Breast epithelium (tissue), 4 donors: ENCODE measurements at regions not wholly inside any gene's neighbourhood (a gene's known extent, or its start where the extent isn't known, plus 50 kb on each side); places are given as distances from the start of the nearest gene placed in this dataset.
"Not testable (repeated sequence)": the region's sequence is repeated elsewhere in the genome, so short reads cannot be mapped to it uniquely, and the experiment has no call there.

ENCODE experiments used
- DNase-seq, 2 donors: peaks; one replicate each; pipeline ENCODE4 v3.0.0-alpha.2; 2019; ENCODE audit warnings: low spot score in 2 of 2
- H3K27ac ChIP-seq, 2 donors: fragments of 200-600 bp; sonication (generic) in 1 of 2; one replicate each; pipeline ENCODE4 v1.5.1; 2016 to 2019; ENCODE audit warnings: mild to moderate bottlenecking in 1 of 2
- H3K27me3 ChIP-seq, 2 donors: fragments of 200-600 bp; sonication (generic) in 1 of 2; one replicate each; pipeline versions ENCODE4 v1.5.1 to v1.6.0; 2017 to 2019; ENCODE audit warnings: control low read depth in 1 of 2, mild to moderate bottlenecking in 1 of 2
- H3K36me3 ChIP-seq: fragments of 200-600 bp; one replicate; pipeline ENCODE4 v1.5.1; 2019
- H3K4me1 ChIP-seq, 2 donors: fragments of 200-600 bp; sonication (generic); one replicate each; pipeline ENCODE4 v1.5.1; 2016 to 2019; ENCODE audit warnings: control low read depth in 1 of 2
- H3K4me3 ChIP-seq, 3 donors: fragments of 200-600 bp; sonication (generic); 1 replicate in 2 of 3; 2 replicates in 1 of 3; pipeline ENCODE4 v1.5.1; 2016 to 2019; ENCODE audit warnings: mild to moderate bottlenecking in 3 of 3, moderate library complexity in 2 of 3
- H3K9me3 ChIP-seq, 2 donors: fragments of 200-600 bp; sonication (generic) in 1 of 2; one replicate each; pipeline ENCODE4 v1.5.1; 2016 to 2019; ENCODE audit warnings: control low read depth in 1 of 2
- POLR2A ChIP-seq: fragments of 450-650 bp; IDR thresholded peaks from one replicate; pipeline ENCODE4 v1.6.1; 2016; ENCODE audit warnings: antibody characterized with exemption, mild to moderate bottlenecking, moderate library complexity
- POLR2AphosphoS5 ChIP-seq, 3 donors: sonication (generic); formaldehyde crosslinking; IDR thresholded peaks; one replicate each; pipeline ENCODE4 v1.6.1; 2017; ENCODE audit warnings: antibody characterized with exemption in 3 of 3
- intact Hi-C: fragments of 100-400 bp; cut with DNase I; formaldehyde crosslinking; loops from one replicate; pipeline ENCODE4 v1.15.1; 2023; ENCODE audit warnings: low total_unique reads
- TF ChIP-seq, protein P1 (sequence below), 3 donors: fragments of 450-650 bp; IDR thresholded peaks; one replicate each; pipeline ENCODE4 v1.5.1; 2016 to 2017; ENCODE audit warnings: antibody characterized with exemption in 3 of 3, mild to moderate bottlenecking in 3 of 3, moderate library complexity in 3 of 3

DNA sequence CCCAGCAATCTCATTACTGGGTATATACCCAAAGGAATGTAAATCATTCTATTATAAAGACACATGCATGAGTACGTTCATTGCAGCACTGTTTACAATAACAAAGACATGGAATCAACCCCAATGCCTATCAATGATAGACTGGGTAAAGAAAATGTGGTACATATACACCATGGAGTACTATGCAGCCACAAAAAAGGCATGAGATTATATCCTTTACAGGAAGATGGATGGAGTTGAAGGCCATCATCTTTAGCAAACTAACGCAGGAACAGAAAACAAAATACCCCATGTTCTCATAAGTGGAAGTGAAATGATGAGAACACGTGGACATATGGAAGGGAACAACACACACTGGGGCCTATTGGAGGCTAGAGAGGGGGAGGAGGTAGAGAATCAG, 115.7 kb downstream of the NUS1 start:
- Histone ChIP-seq H3K4me3 (no peak overlapping the region), H3K36me3 (no peaks in the 10 kb centered on the region), H3K27me3 (no peaks in the 10 kb centered on the region), H3K27ac (no peak overlapping the region), H3K4me1 (no peaks in the 10 kb centered on the region), H3K9me3 (no peaks in the 10 kb centered on the region)
- intact Hi-C loops: loop anchor here (5.0 kb wide), 1 partner anchor 256 kb away; no protein-coding TSS in a partner anchor
- TF ChIP-seq, protein P1, sequence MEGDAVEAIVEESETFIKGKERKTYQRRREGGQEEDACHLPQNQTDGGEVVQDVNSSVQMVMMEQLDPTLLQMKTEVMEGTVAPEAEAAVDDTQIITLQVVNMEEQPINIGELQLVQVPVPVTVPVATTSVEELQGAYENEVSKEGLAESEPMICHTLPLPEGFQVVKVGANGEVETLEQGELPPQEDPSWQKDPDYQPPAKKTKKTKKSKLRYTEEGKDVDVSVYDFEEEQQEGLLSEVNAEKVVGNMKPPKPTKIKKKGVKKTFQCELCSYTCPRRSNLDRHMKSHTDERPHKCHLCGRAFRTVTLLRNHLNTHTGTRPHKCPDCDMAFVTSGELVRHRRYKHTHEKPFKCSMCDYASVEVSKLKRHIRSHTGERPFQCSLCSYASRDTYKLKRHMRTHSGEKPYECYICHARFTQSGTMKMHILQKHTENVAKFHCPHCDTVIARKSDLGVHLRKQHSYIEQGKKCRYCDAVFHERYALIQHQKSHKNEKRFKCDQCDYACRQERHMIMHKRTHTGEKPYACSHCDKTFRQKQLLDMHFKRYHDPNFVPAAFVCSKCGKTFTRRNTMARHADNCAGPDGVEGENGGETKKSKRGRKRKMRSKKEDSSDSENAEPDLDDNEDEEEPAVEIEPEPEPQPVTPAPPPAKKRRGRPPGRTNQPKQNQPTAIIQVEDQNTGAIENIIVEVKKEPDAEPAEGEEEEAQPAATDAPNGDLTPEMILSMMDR (IDR thresholded peaks at IDR 0.05): no peak
- TF ChIP-seq POLR2AphosphoS5 (IDR thresholded peaks at IDR 0.05): no peak
- TF ChIP-seq POLR2A: no peak
- DNase-seq: no peak

DNA sequence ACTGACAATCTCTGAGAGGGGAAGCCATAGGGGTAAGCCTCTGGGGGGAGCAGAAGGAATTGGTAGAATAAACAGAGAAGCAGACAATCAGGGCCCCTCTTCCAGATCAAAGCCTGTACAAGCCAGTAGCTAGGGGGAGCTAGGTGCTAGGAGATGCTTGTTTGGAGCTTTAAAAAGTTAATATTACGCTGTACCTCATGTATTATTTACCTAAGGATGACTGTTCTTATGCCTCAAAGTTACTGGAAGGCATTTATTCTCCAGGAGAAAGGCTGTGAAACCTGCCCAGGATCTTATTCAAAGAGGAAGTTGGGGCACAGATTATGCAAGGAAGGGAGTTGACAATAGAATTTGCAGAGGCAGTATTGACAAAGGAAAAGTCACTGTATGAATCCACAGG, 111.8 kb upstream of the SLC35F1 start:
- Histone ChIP-seq H3K4me3 (no peak overlapping the region), H3K27me3 (no peaks in the 10 kb centered on the region), H3K36me3 (no peaks in the 10 kb centered on the region), H3K4me1 (no peaks in the 10 kb centered on the region), H3K27ac (no peak overlapping the region), H3K9me3 (no peaks in the 10 kb centered on the region)
- intact Hi-C loops: no loop called here
- DNase-seq: no peak
- TF ChIP-seq POLR2AphosphoS5 (IDR thresholded peaks at IDR 0.05): no peak
- TF ChIP-seq, protein P1 (IDR thresholded peaks at IDR 0.05): no peak
- no peak for TF ChIP-seq POLR2A

DNA sequence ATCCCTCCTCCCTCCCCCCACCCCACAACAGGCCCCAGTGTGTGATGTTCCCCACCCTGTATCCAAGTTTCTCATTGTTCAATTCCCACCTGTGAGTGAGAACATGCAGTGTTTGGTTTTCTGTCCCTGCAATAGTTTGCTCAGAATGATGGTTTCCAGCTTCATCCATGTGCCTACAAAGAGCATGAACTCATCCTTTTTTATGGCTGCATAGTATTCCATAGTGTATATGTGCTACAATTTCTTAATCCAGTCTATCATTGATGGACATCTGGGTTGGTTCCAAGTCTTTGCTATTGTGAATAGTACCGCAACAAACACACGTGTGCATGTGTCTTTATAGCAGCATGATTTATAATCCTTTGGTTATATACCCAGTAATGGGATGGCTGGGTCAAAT, 108.2 kb upstream of the SLC35F1 start:
- H3K9me3 ChIP-seq, H3K4me1 ChIP-seq, H3K27ac ChIP-seq, intact Hi-C loops, H3K27me3 ChIP-seq, DNase-seq, H3K4me3 ChIP-seq, H3K36me3 ChIP-seq: not testable (repeated sequence)

DNA sequence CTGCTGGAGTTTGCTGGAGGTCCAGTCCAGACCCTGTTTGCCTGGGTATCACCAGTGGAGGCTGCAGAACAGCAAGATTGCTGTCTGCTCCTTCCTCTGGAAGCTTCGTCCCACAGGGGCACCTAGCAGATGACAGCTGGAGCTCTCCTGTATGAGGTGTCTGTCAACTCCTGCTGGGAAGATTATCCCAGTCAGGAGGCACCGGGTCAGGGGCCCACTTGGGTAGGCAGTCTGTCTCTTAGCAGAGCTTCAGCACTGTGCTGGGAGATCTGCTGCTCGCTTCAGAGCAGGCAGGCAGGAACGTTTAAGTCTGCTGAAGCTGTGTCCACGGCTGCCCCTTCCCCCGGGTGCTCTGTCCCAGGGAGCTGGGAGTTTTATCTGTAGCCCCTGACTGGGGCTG, 96.8 kb upstream of the SLC35F1 start:
- TF ChIP-seq POLR2A (no peak), POLR2AphosphoS5 (IDR thresholded peaks at IDR 0.05) (no peak)
- TF ChIP-seq, protein P1 (IDR thresholded peaks at IDR 0.05): no peak
- H3K4me1 ChIP-seq: no peaks in the 10 kb centered on the region
- no peaks in the 10 kb centered on the region for H3K27me3 ChIP-seq
- no peaks in the 10 kb centered on the region for H3K36me3 ChIP-seq
- intact Hi-C loops: no loop called here
- DNase-seq: no peak
- no peak overlapping the region for H3K27ac ChIP-seq
- no peak overlapping the region for H3K4me3 ChIP-seq
- H3K9me3 ChIP-seq: no peaks in the 10 kb centered on the region

DNA sequence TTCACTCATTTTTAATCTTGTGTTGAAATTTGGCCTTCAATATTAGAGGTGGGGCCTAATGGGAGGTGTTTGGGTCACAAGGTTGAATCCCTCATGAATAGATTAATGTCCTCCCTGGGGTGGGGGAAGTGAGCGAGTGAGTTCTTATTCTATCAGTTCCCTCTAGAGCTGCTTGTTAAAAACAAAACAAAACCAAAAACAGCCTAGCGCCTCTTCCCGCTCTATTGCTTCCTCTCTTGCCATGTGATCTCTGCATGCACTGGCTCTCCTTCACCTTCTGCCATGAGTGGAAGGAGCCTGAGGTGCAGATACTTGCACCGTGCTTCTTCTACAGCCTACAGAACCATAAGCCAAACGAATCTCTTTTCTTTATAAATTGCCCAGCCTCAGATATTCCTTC, 89.6 kb upstream of the SLC35F1 start:
- H3K27ac ChIP-seq: no peak overlapping the region
- no peaks in the 10 kb centered on the region for H3K4me1 ChIP-seq
- no peaks in the 10 kb centered on the region for H3K27me3 ChIP-seq
- no peaks in the 10 kb centered on the region for H3K9me3 ChIP-seq
- intact Hi-C loops: no loop called here
- no peaks in the 10 kb centered on the region for H3K36me3 ChIP-seq
- H3K4me3 ChIP-seq: no peak overlapping the region
- DNase-seq: no peak
- TF ChIP-seq POLR2A: no peak
- no peak for TF ChIP-seq POLR2AphosphoS5 (IDR thresholded peaks at IDR 0.05)
- TF ChIP-seq, protein P1 (IDR thresholded peaks at IDR 0.05): no peak

DNA sequence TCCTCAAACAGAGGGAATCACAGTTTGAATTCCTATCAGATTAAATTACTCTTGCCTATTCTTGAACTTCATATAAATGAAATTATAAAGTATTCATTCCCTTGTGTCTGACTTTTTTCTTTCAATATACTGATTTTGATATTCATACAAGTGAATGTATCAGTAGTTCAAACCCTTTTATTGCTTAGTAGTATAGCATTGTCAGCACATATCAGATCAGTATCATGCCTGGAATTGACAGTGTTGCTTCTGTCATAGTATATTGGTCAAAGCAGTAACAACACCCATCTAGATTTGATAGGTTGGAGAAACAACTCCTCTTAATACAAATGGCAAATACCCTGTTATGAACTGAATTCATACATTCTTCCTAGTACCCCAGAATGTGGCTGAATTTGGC, 89.1 kb upstream of the SLC35F1 start:
- Histone ChIP-seq H3K27me3 (no peaks in the 10 kb centered on the region), H3K4me1 (no peaks in the 10 kb centered on the region), H3K36me3 (no peaks in the 10 kb centered on the region), H3K27ac (no peak overlapping the region), H3K4me3 (no peak overlapping the region), H3K9me3 (no peaks in the 10 kb centered on the region)
- TF ChIP-seq POLR2AphosphoS5 (IDR thresholded peaks at IDR 0.05) (no peak), POLR2A (no peak)
- TF ChIP-seq, protein P1 (IDR thresholded peaks at IDR 0.05): no peak
- no peak for DNase-seq
- intact Hi-C loops: no loop called here
